SK-N-SH (cell line): ENCODE measurements at regions not wholly inside any gene's neighbourhood (a gene's known extent, or its start where the extent isn't known, plus 50 kb on each side); places are given as distances from the start of the nearest gene placed in this dataset.

ENCODE experiments used
- CTCF ChIA-PET: fragments of 300-600, 350-600 bp; formaldehyde crosslinking; extraction: SDS; loops from one replicate; lab custom pipeline; 2021; lab: Yijun Ruan, JAX
- POLR2A ChIA-PET: fragments of 350-600 bp; sonication (Branson Sonifier 250); formaldehyde crosslinking; extraction: SDS; loops from one replicate; lab custom pipeline; 2020; ENCODE audit warnings: antibody characterized with exemption, inconsistent platforms; lab: Yijun Ruan, JAX
- DNase-seq: peaks from one replicate; pipeline ENCODE4 v3.0.0; 2012
- H2AFZ ChIP-seq: fragments of 200-600 bp; sonication (generic); 2 replicates; pipeline ENCODE4 v1.8.1; 2016; ENCODE audit warnings: antibody characterized with exemption, mild to moderate bottlenecking, low read depth
- H3F3A ChIP-seq: fragments of 200-600 bp; sonication (generic); replicated peaks from 2 replicates; pipeline ENCODE3; 2016; ENCODE audit warnings: antibody characterized with exemption, mild to moderate bottlenecking; ENCODE audit not compliant: insufficient read depth
- H3K27ac ChIP-seq, 2 experiments: fragments of 200-500 bp in 1 of 2; fragments of 200-600 bp in 1 of 2; sonication (Bioruptor generic) in 1 of 2; sonication (generic), shearing (Covaris generic) in 1 of 2; 2 replicates each; pipeline versions ENCODE4 v1.5.1 to v1.6.1; 2014 to 2016; ENCODE audit warnings: low read depth in 2 of 2, inconsistent platforms in 1 of 2, low read length in 1 of 2, mild to moderate bottlenecking in 1 of 2, mixed read lengths in 1 of 2
- H3K27me3 ChIP-seq: fragments of 200-600 bp; sonication (generic), shearing (Covaris generic); 2 replicates; pipeline ENCODE4 v1.6.1; 2016; ENCODE audit warnings: mixed run types; ENCODE audit not compliant: insufficient read depth
- H3K36me3 ChIP-seq, 2 experiments: fragments of 200-500 bp in 1 of 2; fragments of 200-600 bp in 1 of 2; sonication (Bioruptor generic) in 1 of 2; sonication (generic) in 1 of 2; replicated peaks in 1 of 2; 2 replicates each; pipeline versions ENCODE3 to v1.5.1; 2014 to 2016; ENCODE audit warnings: low read length in 1 of 2, mild to moderate bottlenecking in 1 of 2; ENCODE audit not compliant: insufficient read depth in 2 of 2, control insufficient read depth in 1 of 2
- H3K4me1 ChIP-seq, 2 experiments: fragments of 200-500 bp in 1 of 2; fragments of 200-600 bp in 1 of 2; sonication (Bioruptor generic) in 1 of 2; sonication (generic), shearing (Covaris generic) in 1 of 2; 2 replicates each; pipeline versions ENCODE4 v1.5.1 to v1.6.1; 2014 to 2016; ENCODE audit warnings: low read depth in 1 of 2, low read length in 1 of 2, mixed run types in 1 of 2; ENCODE audit not compliant: insufficient read depth in 2 of 2, control insufficient read depth in 1 of 2
- H3K4me2 ChIP-seq: fragments of 200-600 bp; sonication (generic), shearing (Covaris generic); 2 replicates; pipeline ENCODE4 v1.6.1; 2017; ENCODE audit warnings: mixed run types
- H3K4me3 ChIP-seq, 2 experiments: fragments of 200-500 bp in 1 of 2; fragments of 200-600 bp in 1 of 2; sonication (Bioruptor generic) in 1 of 2; sonication (generic), shearing (Covaris generic) in 1 of 2; 2 replicates each; pipeline versions ENCODE4 v1.5.1 to v1.8.1; 2014 to 2016; ENCODE audit warnings: low read depth in 2 of 2, inconsistent platforms in 1 of 2, low read length in 1 of 2, mild to moderate bottlenecking in 1 of 2, mixed read lengths in 1 of 2, moderate library complexity in 1 of 2
- H3K79me2 ChIP-seq: fragments of 200-600 bp; sonication (generic); 2 replicates; pipeline ENCODE4 v1.8.1; 2017; ENCODE audit warnings: mild to moderate bottlenecking; ENCODE audit not compliant: insufficient read depth
- H3K9ac ChIP-seq: fragments of 200-600 bp; sonication (generic); 2 replicates; pipeline ENCODE4 v1.6.1; 2017; ENCODE audit warnings: mixed run types
- H3K9me2 ChIP-seq: fragments of 200-600 bp; sonication (generic); 2 replicates; pipeline ENCODE4 v1.6.1; 2017; ENCODE audit warnings: mixed run types
- H3K9me3 ChIP-seq: fragments of 200-600 bp; sonication (generic); 2 replicates; pipeline ENCODE4 v1.6.1; 2017; ENCODE audit warnings: mixed run types, mild to moderate bottlenecking, moderate library complexity
- H4K20me1 ChIP-seq: fragments of 200-600 bp; sonication (generic); 2 replicates; pipeline ENCODE4 v1.6.1; 2017; ENCODE audit warnings: mild to moderate bottlenecking, mixed run types; ENCODE audit not compliant: insufficient read depth
- CHD2 ChIP-seq: fragments of 150-350 bp; IDR thresholded peaks from 2 replicates; pipeline ENCODE4 v1.6.1; 2018; ENCODE audit warnings: low read length; ENCODE audit not compliant: partially characterized antibody
- EP300 ChIP-seq, 2 experiments: IDR thresholded peaks; 2 replicates each; pipeline versions ENCODE4 v1.4.0 to v1.6.1; 2012; ENCODE audit warnings: borderline replicate concordance in 1 of 2, low read depth in 1 of 2, low read length in 1 of 2
- EZH2phosphoT487 ChIP-seq: fragments of 200-600 bp; sonication (generic); IDR thresholded peaks from 2 replicates; pipeline ENCODE4 v1.6.1; 2017; ENCODE audit warnings: low read depth, mixed run types, mild to moderate bottlenecking, antibody characterized with exemption, moderate library complexity, borderline replicate concordance
- FOXJ3 ChIP-seq: sonication (generic); formaldehyde crosslinking; IDR thresholded peaks from 2 replicates; pipeline ENCODE4 v1.5.1; 2020; ENCODE audit warnings: mild to moderate bottlenecking, missing genetic modification reagents
- JUND ChIP-seq: IDR thresholded peaks from 2 replicates; pipeline ENCODE4 v1.4.0; 2012
- RXRA ChIP-seq: IDR thresholded peaks from 2 replicates; pipeline ENCODE4 v1.4.0; 2012; ENCODE audit warnings: low read depth, mild to moderate bottlenecking, borderline replicate concordance
- TCF12 ChIP-seq: IDR thresholded peaks from 2 replicates; pipeline ENCODE4 v1.4.0; 2012
- TEAD4 ChIP-seq: IDR thresholded peaks from 2 replicates; pipeline ENCODE4 v1.4.0; 2012; ENCODE audit warnings: mild to moderate bottlenecking, borderline replicate concordance; ENCODE audit not compliant: insufficient read depth
- YY1 ChIP-seq: IDR thresholded peaks from 2 replicates; pipeline ENCODE4 v1.4.0; 2012; ENCODE audit warnings: low read depth, mild to moderate bottlenecking
- ZBTB33 ChIP-seq: IDR thresholded peaks from 2 replicates; pipeline ENCODE4 v1.4.0; 2012; ENCODE audit warnings: low read depth, borderline replicate concordance
- WGBS: methylation state at CpG from one replicate; pipeline ENCODE4 v1.1.6; 2017; ENCODE audit warnings: low lambda C conversion rate; 5-methylcytosine and 5-hydroxymethylcytosine counted together
- TF ChIP-seq, protein P1 (sequence below): fragments of 200-600 bp; sonication (generic); IDR thresholded peaks from 2 replicates; pipeline ENCODE4 v1.6.1; 2017; ENCODE audit warnings: antibody characterized with exemption, mild to moderate bottlenecking, moderate library complexity
- TF ChIP-seq, protein P2 (sequence below): IDR thresholded peaks from 2 replicates; pipeline ENCODE4 v1.4.0; 2012; ENCODE audit warnings: low read depth, borderline replicate concordance

DNA sequence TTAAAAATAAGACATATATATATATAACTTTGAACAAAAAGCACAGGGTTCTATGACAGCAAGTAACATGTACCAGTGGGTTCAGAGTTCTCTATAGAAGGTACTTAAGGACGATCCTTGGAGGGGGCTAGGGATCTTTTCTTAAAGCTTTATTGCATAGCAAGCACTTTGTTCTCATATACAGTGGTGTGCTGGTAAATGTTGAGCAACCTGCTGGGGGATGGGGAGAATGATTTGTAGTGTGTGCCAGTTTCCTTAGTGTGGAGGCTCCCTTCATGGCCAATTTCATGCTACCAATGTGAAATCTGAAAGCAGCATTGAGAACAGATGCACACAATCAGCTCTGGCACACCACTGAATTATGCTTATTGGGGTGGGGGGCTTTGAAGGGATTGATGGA is 69.5 kb upstream of the NFASC start:
- Histone ChIP-seq H3K79me2 (no peaks in the 10 kb centered on the region), H3K4me2 (no peak overlapping the region), H3F3A (no peaks in the 10 kb centered on the region), H3K9me3 (no peaks in the 10 kb centered on the region), H3K4me3 (no peak overlapping the region), H3K9ac (no peak overlapping the region), H4K20me1 (no peaks in the 10 kb centered on the region), H3K27ac (no peak overlapping the region), H3K4me1 (no peaks in the 10 kb centered on the region), H3K27me3 (peaks cover 8% of the 10 kb centered on the region; the same call in 1 of the 2 replicates), H3K9me2 (no peaks in the 10 kb centered on the region), H2AFZ (no peak overlapping the region), H3K36me3 (no peaks in the 10 kb centered on the region)
- DNase-seq = no peak
- TF ChIP-seq, protein P1, sequence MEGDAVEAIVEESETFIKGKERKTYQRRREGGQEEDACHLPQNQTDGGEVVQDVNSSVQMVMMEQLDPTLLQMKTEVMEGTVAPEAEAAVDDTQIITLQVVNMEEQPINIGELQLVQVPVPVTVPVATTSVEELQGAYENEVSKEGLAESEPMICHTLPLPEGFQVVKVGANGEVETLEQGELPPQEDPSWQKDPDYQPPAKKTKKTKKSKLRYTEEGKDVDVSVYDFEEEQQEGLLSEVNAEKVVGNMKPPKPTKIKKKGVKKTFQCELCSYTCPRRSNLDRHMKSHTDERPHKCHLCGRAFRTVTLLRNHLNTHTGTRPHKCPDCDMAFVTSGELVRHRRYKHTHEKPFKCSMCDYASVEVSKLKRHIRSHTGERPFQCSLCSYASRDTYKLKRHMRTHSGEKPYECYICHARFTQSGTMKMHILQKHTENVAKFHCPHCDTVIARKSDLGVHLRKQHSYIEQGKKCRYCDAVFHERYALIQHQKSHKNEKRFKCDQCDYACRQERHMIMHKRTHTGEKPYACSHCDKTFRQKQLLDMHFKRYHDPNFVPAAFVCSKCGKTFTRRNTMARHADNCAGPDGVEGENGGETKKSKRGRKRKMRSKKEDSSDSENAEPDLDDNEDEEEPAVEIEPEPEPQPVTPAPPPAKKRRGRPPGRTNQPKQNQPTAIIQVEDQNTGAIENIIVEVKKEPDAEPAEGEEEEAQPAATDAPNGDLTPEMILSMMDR = no peak
- no peak for TF ChIP-seq TEAD4
- TF ChIP-seq RXRA = no peak
- TF ChIP-seq EZH2phosphoT487 = no peak
- no peak for TF ChIP-seq CHD2
- no peak for TF ChIP-seq JUND
- ChIA-PET POLR2A (no interaction called here), CTCF (interaction anchor here (0.9 to 17.6 kb wide), 6 partner anchors 9 to 261 kb away, joined by 3 to 568 read pairs (median 4); no protein-coding TSS in a partner anchor)
- 7% methylated on average over 1 of the region's 1 CpG for WGBS

GRCh38 chr1:204802401-204803175 is 68.1 kb upstream of the NFASC start:
- H3K9me2 ChIP-seq = no peaks in the 10 kb centered on the region
- H4K20me1 ChIP-seq = no peaks in the 10 kb centered on the region
- POLR2A ChIA-PET = no interaction called here
- H3K79me2 ChIP-seq = no peaks in the 10 kb centered on the region
- DNase-seq = no peak
- H3K9ac ChIP-seq = no peak overlapping the region
- no peaks in the 10 kb centered on the region for H3K36me3 ChIP-seq
- 30% methylated on average over 9 of the region's 9 CpGs for WGBS
- no peak overlapping the region for H3K27ac ChIP-seq
- H3K4me1 ChIP-seq = peaks cover 0 to 2% of the 10 kb centered on the region in 2 experiments; a peak in 1 of 4 replicates
- H3K4me3 ChIP-seq = no peak overlapping the region
- H2AFZ ChIP-seq = no peak overlapping the region
- H3K27me3 ChIP-seq = peaks cover 8% of the 10 kb centered on the region; the same call in 1 of the 2 replicates
- H3K4me2 ChIP-seq = no peak overlapping the region
- TF ChIP-seq EP300 (IDR thresholded peaks at IDR 0.05; ENCODE audit: borderline replicate concordance in 1 of 2, low read depth in 1 of 2, low read length in 1 of 2) (no peak), TCF12 (no peak)
- CTCF ChIA-PET = interaction anchor here (0.9 to 17.6 kb wide), 10 partner anchors 9 to 372 kb away, joined by 3 to 568 read pairs (median 6); no protein-coding TSS in a partner anchor
- H3F3A ChIP-seq = no peaks in the 10 kb centered on the region
- no peaks in the 10 kb centered on the region for H3K9me3 ChIP-seq

- 61% methylated on average over 3 of the region's 3 CpGs for WGBS
- POLR2A ChIA-PET = no interaction called here
- TF ChIP-seq YY1 = no peak
- no peak for TF ChIP-seq TCF12
- no peak for TF ChIP-seq FOXJ3 (CRISPR knock-in tag)
- TF ChIP-seq, protein P2, sequence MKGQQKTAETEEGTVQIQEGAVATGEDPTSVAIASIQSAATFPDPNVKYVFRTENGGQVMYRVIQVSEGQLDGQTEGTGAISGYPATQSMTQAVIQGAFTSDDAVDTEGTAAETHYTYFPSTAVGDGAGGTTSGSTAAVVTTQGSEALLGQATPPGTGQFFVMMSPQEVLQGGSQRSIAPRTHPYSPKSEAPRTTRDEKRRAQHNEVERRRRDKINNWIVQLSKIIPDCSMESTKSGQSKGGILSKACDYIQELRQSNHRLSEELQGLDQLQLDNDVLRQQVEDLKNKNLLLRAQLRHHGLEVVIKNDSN = no peak
- TF ChIP-seq EZH2phosphoT487 = no peak
- TF ChIP-seq ZBTB33 = no peak
- TF ChIP-seq, protein P1 = no peak
Observed at GRCh38 chr1:204803607-204804006, 67.1 kb upstream of the NFASC start.

More at GRCh38 chr1:204803607-204804006, 67.1 kb upstream of the NFASC start:
- no peak for DNase-seq
- no peak overlapping the region for H3K4me2 ChIP-seq
- no peaks in the 10 kb centered on the region for H3K9me3 ChIP-seq
- no peak overlapping the region for H3K4me3 ChIP-seq
- no peaks in the 10 kb centered on the region for H3K9me2 ChIP-seq
- CTCF ChIA-PET = interaction anchor here (0.9 to 17.6 kb wide), 9 partner anchors 10 to 300 kb away, joined by 3 to 568 read pairs (median 7); no protein-coding TSS in a partner anchor
- H3K27ac ChIP-seq = no peak overlapping the region
- peaks cover 8% of the 10 kb centered on the region; the same call in 1 of the 2 replicates for H3K27me3 ChIP-seq
- H3K36me3 ChIP-seq = no peaks in the 10 kb centered on the region
- no peak overlapping the region for H2AFZ ChIP-seq
- no peaks in the 10 kb centered on the region for H4K20me1 ChIP-seq
- H3K9ac ChIP-seq = no peak overlapping the region
- peaks cover 0 to 2% of the 10 kb centered on the region in 2 experiments; a peak in 1 of 4 replicates for H3K4me1 ChIP-seq
- peaks cover 4% of the 10 kb centered on the region for H3F3A ChIP-seq
- H3K79me2 ChIP-seq = no peaks in the 10 kb centered on the region
